Caco-2 (cell line): ENCODE measurements at regions not wholly inside any gene's neighbourhood (a gene's known extent, or its start where the extent isn't known, plus 50 kb on each side); places are given as distances from the start of the nearest gene placed in this dataset.

Experiments used
- BruUV-seq: library from RNA; stranded (reverse); fragments of 400-500 nt; replicated peaks from 2 replicates; lab custom pipeline; 2021; lab: Mats Ljungman, UMichigan
- CTCF ChIA-PET: fragments of 300-600 bp; sonication (Branson Sonifier 250); formaldehyde crosslinking; loops from one replicate; lab custom pipeline; 2022; ENCODE audit warnings: antibody characterized with exemption; lab: Charles Lee
- POLR2A ChIA-PET: fragments of 300-600 bp; sonication (Branson Sonifier 250); formaldehyde crosslinking; loops from one replicate; lab custom pipeline; 2022; ENCODE audit warnings: antibody characterized with exemption; lab: Charles Lee
- DNase-seq, 2 experiments: peaks; one replicate each; pipeline versions ENCODE4 v3.0.0 to v3.0.0-alpha.2; 2020 to 2022
- H3K27me3 ChIP-seq: replicated peaks from 2 replicates; pipeline ENCODE4 v1.6.0; 2011; ENCODE audit warnings: low read length; ENCODE audit not compliant: control insufficient read depth, insufficient read depth
- H3K36me3 ChIP-seq: 2 replicates; pipeline ENCODE4 v1.5.1; 2011; ENCODE audit warnings: low read length; ENCODE audit not compliant: control insufficient read depth, insufficient read depth
- H3K4me1 ChIP-seq: fragments of 250-450 bp; sonication (Bioruptor Pico); 2 replicates; pipeline ENCODE4 v1.5.1; 2020; ENCODE audit warnings: mild to moderate bottlenecking
- H3K4me3 ChIP-seq: 2 replicates; pipeline ENCODE4 v1.5.1; 2011; ENCODE audit warnings: low read depth, mild to moderate bottlenecking, control low read depth, low read length
- H3K9me3 ChIP-seq: fragments of 250-450 bp; sonication (Bioruptor Pico); 2 replicates; pipeline ENCODE4 v1.5.1; 2020; ENCODE audit warnings: mild to moderate bottlenecking, moderate library complexity
- H3K27ac Mint-ChIP-seq: one replicate; pipeline ENCODE4 v1.8.0; 2022; ENCODE audit warnings: mixed read lengths; ENCODE audit not compliant: unreplicated experiment
- H3K27me3 Mint-ChIP-seq: one replicate; pipeline ENCODE4 v1.8.0; 2022; ENCODE audit warnings: mixed read lengths; ENCODE audit not compliant: insufficient read depth, unreplicated experiment
- H3K36me3 Mint-ChIP-seq: one replicate; pipeline ENCODE4 v1.8.0; 2022; ENCODE audit warnings: mild to moderate bottlenecking, mixed read lengths; ENCODE audit not compliant: insufficient read depth, unreplicated experiment
- H3K4me1 Mint-ChIP-seq: one replicate; pipeline ENCODE4 v1.8.0; 2022; ENCODE audit warnings: low read depth, mixed read lengths; ENCODE audit not compliant: unreplicated experiment
- H3K4me3 Mint-ChIP-seq: one replicate; pipeline ENCODE4 v1.8.0; 2022; ENCODE audit warnings: mild to moderate bottlenecking, moderate library complexity, mixed read lengths; ENCODE audit not compliant: unreplicated experiment
- H3K9me3 Mint-ChIP-seq: one replicate; pipeline ENCODE4 v1.8.0; 2022; ENCODE audit warnings: mixed read lengths; ENCODE audit not compliant: unreplicated experiment
- CTCF ChIP-seq, 2 experiments: fragments of 200-600 bp in 1 of 2; IDR thresholded peaks; 1 replicate in 1 of 2; 2 replicates in 1 of 2; pipeline versions ENCODE4 v1.5.1 to v1.8.0; 2011 to 2022; ENCODE audit warnings: antibody characterized with exemption in 1 of 2, control low read depth in 1 of 2, inconsistent platforms in 1 of 2, low read depth in 1 of 2, low read length in 1 of 2, mild to moderate bottlenecking in 1 of 2, moderate library complexity in 1 of 2; ENCODE audit not compliant: insufficient read depth in 1 of 2, severe bottlenecking in 1 of 2, unreplicated experiment in 1 of 2
- intact Hi-C: fragments of 100-400 bp; cut with micrococcal nuclease; formaldehyde crosslinking; loops from one replicate; pipeline ENCODE4 v1.10.0; 2022; ENCODE audit not compliant: unreplicated experiment

- Mint-ChIP-seq H3K9me3 (no peaks in the 10 kb centered on the region), H3K27ac (no peak overlapping the region), H3K4me1 (peaks cover 12% of the 10 kb centered on the region), H3K27me3 (no peaks in the 10 kb centered on the region), H3K36me3 (peaks cover 8% of the 10 kb centered on the region), H3K4me3 (no peak overlapping the region)
- no TSS peak for BruUV-seq
- TF ChIP-seq CTCF (IDR thresholded peaks at IDR 0.05; ENCODE audit: insufficient read depth in 1 of 2, low read depth in 1 of 2, low read length in 1 of 2, severe bottlenecking in 1 of 2, unreplicated experiment in 1 of 2): no peak
- CTCF ChIA-PET: no interaction called here
- Histone ChIP-seq H3K4me3 (no peak overlapping the region), H3K4me1 (peaks cover 14% of the 10 kb centered on the region), H3K9me3 (no peaks in the 10 kb centered on the region), H3K27me3 (no peaks in the 10 kb centered on the region), H3K36me3 (no peaks in the 10 kb centered on the region)
- intact Hi-C loops: no loop called here
- POLR2A ChIA-PET: no interaction called here
- DNase-seq: no peak
Measured at GRCh38 chr11:129247135-129247534, 55.0 kb upstream of the ARHGAP32 start.

GRCh38 chr11:129242855-129243254 is 50.7 kb upstream of the ARHGAP32 start:
- POLR2A ChIA-PET: no interaction called here
- intact Hi-C loops: no loop called here
- Histone ChIP-seq H3K27me3 (no peaks in the 10 kb centered on the region), H3K36me3 (no peaks in the 10 kb centered on the region), H3K4me1 (peaks cover 7% of the 10 kb centered on the region; the same call in 1 of the 2 replicates), H3K4me3 (no peak overlapping the region), H3K9me3 (no peaks in the 10 kb centered on the region)
- no peak for DNase-seq
- no peak overlapping the region for H3K4me3 Mint-ChIP-seq
- no peaks in the 10 kb centered on the region for H3K27me3 Mint-ChIP-seq
- TF ChIP-seq CTCF (IDR thresholded peaks at IDR 0.05; ENCODE audit: insufficient read depth in 1 of 2, low read depth in 1 of 2, low read length in 1 of 2, severe bottlenecking in 1 of 2, unreplicated experiment in 1 of 2): no peak
- no peaks in the 10 kb centered on the region for H3K36me3 Mint-ChIP-seq
- H3K9me3 Mint-ChIP-seq: no peaks in the 10 kb centered on the region
- peaks cover 3% of the 10 kb centered on the region for H3K4me1 Mint-ChIP-seq
- CTCF ChIA-PET: no interaction called here
- BruUV-seq: no TSS peak
- H3K27ac Mint-ChIP-seq: no peak overlapping the region
